ENCODE measurements at regions not wholly inside any gene's neighbourhood (a gene's known extent, or its start where the extent isn't known, plus 50 kb on each side); places are given as distances from the start of the nearest gene placed in this dataset.

- TF ChIP-seq POLR2AphosphoS5 (IDR thresholded peaks at IDR 0.05; ENCODE audit: low read depth, low read length) (no peak), REST (IDR thresholded peaks at IDR 0.05; ENCODE audit: insufficient read depth in 1 of 2, low read depth in 2 of 2, low read length in 2 of 2) (no peak), TAF1 (IDR thresholded peaks at IDR 0.05; ENCODE audit: borderline replicate concordance, insufficient read depth, low read length) (no peak), SIN3A (IDR thresholded peaks at IDR 0.05; ENCODE audit: borderline replicate concordance, insufficient read depth, low read length) (no peak)
Observed at GRCh38 chr11:45402049-45402630, 116.0 kb upstream of the SYT13 start.
